HEK293T (cell line): ENCODE measurements at regions not wholly inside any gene's neighbourhood (a gene's known extent, or its start where the extent isn't known, plus 50 kb on each side); places are given as distances from the start of the nearest gene placed in this dataset.

Experiments used
- BHLHE40 ChIP-seq: fragments of 450-650 bp; IDR thresholded peaks from 2 replicates; pipeline ENCODE4 v1.6.1; 2016; ENCODE audit warnings: mild to moderate bottlenecking, moderate library complexity, borderline replicate concordance
- FOXM1 ChIP-seq: fragments of 450-650 bp; IDR thresholded peaks from 2 replicates; pipeline ENCODE4 v1.6.1; 2017; ENCODE audit warnings: mild to moderate bottlenecking, borderline replicate concordance
- HDGF ChIP-seq: fragments of 450-650 bp; IDR thresholded peaks from 2 replicates; pipeline ENCODE4 v1.6.1; 2017; ENCODE audit warnings: antibody characterized with exemption, borderline replicate concordance
- SP1 ChIP-seq: fragments of 450-650 bp; IDR thresholded peaks from 2 replicates; pipeline ENCODE4 v1.6.1; 2017

DNA sequence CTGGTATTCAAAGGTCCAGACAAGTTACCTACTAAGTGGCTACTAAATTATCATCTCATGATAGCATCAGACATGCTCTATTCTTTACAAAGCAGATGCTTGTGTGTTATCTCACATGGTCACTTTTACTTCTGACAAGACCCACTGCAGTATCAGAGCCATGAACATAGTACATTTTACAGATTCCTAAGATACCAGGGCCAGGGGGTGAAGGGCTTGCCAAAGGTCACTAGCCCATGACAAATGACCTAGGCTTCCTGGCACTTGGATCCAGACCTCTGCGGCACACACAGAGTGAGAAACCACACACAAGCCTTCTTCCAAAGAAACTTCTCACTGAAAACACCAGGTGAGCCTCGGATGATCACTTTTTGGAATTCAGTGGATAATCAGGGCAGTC is 446.8 kb downstream of the EIPR1 start:
- TF ChIP-seq FOXM1: no peak
- no peak for TF ChIP-seq SP1
- TF ChIP-seq HDGF: no peak
- no peak for TF ChIP-seq BHLHE40
